Thymus (tissue), 11 donors: ENCODE measurements at regions not wholly inside any gene's neighbourhood (a gene's known extent, or its start where the extent isn't known, plus 50 kb on each side); places are given as distances from the start of the nearest gene placed in this dataset.

Experiments used
- DNase-seq, 9 donors: peaks; one replicate each; pipeline ENCODE4 v3.0.0-alpha.2; 2013; ENCODE audit warnings: low spot score in 9 of 9, low read depth in 6 of 9, missing footprints in 1 of 9
- H3K27ac ChIP-seq, 2 donors: one replicate each; pipeline ENCODE4 v1.5.1; 2013; ENCODE audit warnings: control low read depth in 1 of 2, low read depth in 1 of 2, low read length in 1 of 2, mild to moderate bottlenecking in 1 of 2, moderate library complexity in 1 of 2
- H3K27me3 ChIP-seq, 2 donors: one replicate each; pipeline ENCODE4 v1.5.1; 2013; ENCODE audit warnings: low read length in 1 of 2; ENCODE audit not compliant: control insufficient read depth in 2 of 2, insufficient read depth in 1 of 2
- H3K36me3 ChIP-seq, 2 donors: one replicate each; pipeline ENCODE4 v1.5.1; 2013; ENCODE audit warnings: low read length in 1 of 2, mild to moderate bottlenecking in 1 of 2, moderate library complexity in 1 of 2; ENCODE audit not compliant: control insufficient read depth in 2 of 2, insufficient read depth in 2 of 2
- H3K4me1 ChIP-seq, 2 donors: one replicate each; pipeline ENCODE4 v1.5.1; 2013; ENCODE audit warnings: low read length in 2 of 2; ENCODE audit not compliant: control insufficient read depth in 2 of 2, insufficient read depth in 2 of 2
- H3K4me3 ChIP-seq, 2 donors: one replicate each; pipeline ENCODE4 v1.5.1; 2013; ENCODE audit warnings: low read length in 2 of 2, control low read depth in 1 of 2, mild to moderate bottlenecking in 1 of 2
- H3K9me3 ChIP-seq, 2 donors: one replicate each; pipeline ENCODE4 v1.5.1; 2013; ENCODE audit warnings: low read length in 1 of 2, mild to moderate bottlenecking in 1 of 2; ENCODE audit not compliant: control insufficient read depth in 2 of 2, insufficient read depth in 1 of 2
- WGBS: extraction: QIAGEN DNeasy Blood & Tissue Kit; methylation state at CpG from one replicate; pipeline ENCODE4 v1.1.7; 2013; 5-methylcytosine and 5-hydroxymethylcytosine counted together
- donor health status: healthy.

GRCh38 chr22:49523374-49524008 lies 304.2 kb downstream of the BRD1 start:
- Histone ChIP-seq H3K27ac (no peak overlapping the region), H3K9me3 (no peaks in the 10 kb centered on the region), H3K36me3 (no peaks in the 10 kb centered on the region), H3K27me3 (no peaks in the 10 kb centered on the region), H3K4me1 (no peaks in the 10 kb centered on the region), H3K4me3 (no peak overlapping the region)
- no peak for DNase-seq
- 96% methylated on average over 15 of the region's 15 CpGs for WGBS

- no peaks in the 10 kb centered on the region for H3K9me3 ChIP-seq
- no peaks in the 10 kb centered on the region for H3K4me1 ChIP-seq
- no peaks in the 10 kb centered on the region for H3K36me3 ChIP-seq
- DNase-seq, result no peak
- H3K27ac ChIP-seq, result no peak overlapping the region
- H3K27me3 ChIP-seq, result no peaks in the 10 kb centered on the region
- 91% methylated on average over 10 of the region's 10 CpGs for WGBS
- H3K4me3 ChIP-seq, result no peak overlapping the region
These were observed 304.9 kb downstream of the BRD1 start for GRCh38 chr22:49522582-49523373.

- DNase-seq, result no peak
- H3K4me3 ChIP-seq, result no peak overlapping the region
- 90% methylated on average over 6 of the region's 6 CpGs for WGBS
- H3K4me1 ChIP-seq, result no peaks in the 10 kb centered on the region
- H3K27me3 ChIP-seq, result no peaks in the 10 kb centered on the region
- no peaks in the 10 kb centered on the region for H3K36me3 ChIP-seq
- H3K9me3 ChIP-seq, result no peaks in the 10 kb centered on the region
- H3K27ac ChIP-seq, result no peak overlapping the region
These were observed 305.9 kb downstream of the BRD1 start for GRCh38 chr22:49521787-49522224.

GRCh38 chr22:49519117-49519737 lies 308.4 kb downstream of the BRD1 start:
- H3K27ac ChIP-seq, result no peak overlapping the region
- H3K4me1 ChIP-seq, result no peaks in the 10 kb centered on the region
- H3K9me3 ChIP-seq, result no peaks in the 10 kb centered on the region
- DNase-seq, result no peak
- no peaks in the 10 kb centered on the region for H3K36me3 ChIP-seq
- WGBS, result 93% methylated on average over 18 of the region's 18 CpGs
- H3K4me3 ChIP-seq, result no peak overlapping the region
- no peaks in the 10 kb centered on the region for H3K27me3 ChIP-seq

GRCh38 chr22:49518436-49518970 lies 309.2 kb downstream of the BRD1 start:
- no peaks in the 10 kb centered on the region for H3K27me3 ChIP-seq
- no peaks in the 10 kb centered on the region for H3K36me3 ChIP-seq
- H3K9me3 ChIP-seq, result no peaks in the 10 kb centered on the region
- no peaks in the 10 kb centered on the region for H3K4me1 ChIP-seq
- WGBS, result 89% methylated on average over 22 of the region's 22 CpGs
- H3K27ac ChIP-seq, result no peak overlapping the region
- H3K4me3 ChIP-seq, result no peak overlapping the region
- DNase-seq, result no peak

GRCh38 chr22:49517667-49518185 lies 309.9 kb downstream of the BRD1 start:
- Histone ChIP-seq H3K4me3 (no peak overlapping the region), H3K27ac (no peak overlapping the region), H3K9me3 (no peaks in the 10 kb centered on the region), H3K4me1 (no peaks in the 10 kb centered on the region), H3K27me3 (no peaks in the 10 kb centered on the region), H3K36me3 (peaks cover 0 to 3% of the 10 kb centered on the region in 2 donors)
- 94% methylated on average over 23 of the region's 23 CpGs for WGBS
- DNase-seq, result no peak

- Histone ChIP-seq H3K36me3 (peaks cover 0 to 3% of the 10 kb centered on the region in 2 donors), H3K4me3 (no peak overlapping the region), H3K27ac (no peak overlapping the region), H3K9me3 (no peaks in the 10 kb centered on the region), H3K4me1 (no peaks in the 10 kb centered on the region), H3K27me3 (no peaks in the 10 kb centered on the region)
- DNase-seq, result no peak
- WGBS, result 97% methylated on average over 16 of the region's 16 CpGs
These were observed 310.5 kb downstream of the BRD1 start for GRCh38 chr22:49517211-49517610.

GRCh38 chr22:49515475-49515874 lies 312.2 kb downstream of the BRD1 start:
- WGBS, result 97% methylated on average over 11 of the region's 11 CpGs
- H3K4me3 ChIP-seq, result no peak overlapping the region
- no peaks in the 10 kb centered on the region for H3K27me3 ChIP-seq
- DNase-seq, result no peak
- peaks cover 0 to 3% of the 10 kb centered on the region in 2 donors for H3K9me3 ChIP-seq
- H3K4me1 ChIP-seq, result no peaks in the 10 kb centered on the region
- H3K36me3 ChIP-seq, result peaks cover 0 to 3% of the 10 kb centered on the region in 2 donors
- H3K27ac ChIP-seq, result no peak overlapping the region

GRCh38 chr22:49514641-49515040 lies 313.0 kb downstream of the BRD1 start:
- no peak for DNase-seq

More at GRCh38 chr22:49514641-49515040, 313.0 kb downstream of the BRD1 start:
- peaks cover 0 to 3% of the 10 kb centered on the region in 2 donors for H3K9me3 ChIP-seq
- H3K36me3 ChIP-seq, result peaks cover 0 to 3% of the 10 kb centered on the region in 2 donors
- no peak overlapping the region for H3K27ac ChIP-seq
- H3K27me3 ChIP-seq, result no peaks in the 10 kb centered on the region
- H3K4me1 ChIP-seq, result no peaks in the 10 kb centered on the region
- 93% methylated on average over 10 of the region's 10 CpGs for WGBS
- no peak overlapping the region for H3K4me3 ChIP-seq
